NB4 (cell line): ENCODE measurements at regions not wholly inside any gene's neighbourhood (a gene's known extent, or its start where the extent isn't known, plus 50 kb on each side); places are given as distances from the start of the nearest gene placed in this dataset.

Experiments used
- CTCF ChIP-seq: IDR thresholded peaks from one replicate; pipeline ENCODE4 v1.5.1; 2012; ENCODE audit warnings: low read depth, low read length
- MAX ChIP-seq: IDR thresholded peaks from 2 replicates; pipeline ENCODE4 v1.6.1; 2011; ENCODE audit warnings: low read depth, low read length
- MYC ChIP-seq: IDR thresholded peaks from 2 replicates; pipeline ENCODE4 v1.6.1; 2011; ENCODE audit warnings: low read depth, low read length
- POLR2A ChIP-seq: IDR thresholded peaks from 2 replicates; pipeline ENCODE4 v1.6.1; 2011; ENCODE audit warnings: mild to moderate bottlenecking; ENCODE audit not compliant: insufficient read length; ENCODE audit errors: extremely low read depth

GRCh38 chr9:38136386-38136785 lies 67.4 kb upstream of the SHB start:
- TF ChIP-seq CTCF: no peak
- TF ChIP-seq POLR2A: no peak
- no peak for TF ChIP-seq MAX
- TF ChIP-seq MYC: no peak
